CMK (cell line): ENCODE measurements at regions not wholly inside any gene's neighbourhood (a gene's known extent, or its start where the extent isn't known, plus 50 kb on each side); places are given as distances from the start of the nearest gene placed in this dataset.
"Not testable (repeated sequence)": the region's sequence is repeated elsewhere in the genome, so short reads cannot be mapped to it uniquely, and the experiment has no call there.

ENCODE experiments used
- DNase-seq: peaks from one replicate; pipeline ENCODE4 v3.0.0-alpha.2; 2010; ENCODE audit warnings: low read depth

- DNase-seq = no peak
These were observed 622.5 kb upstream of the GHITM start for GRCh38 chr10:83516788-83517187.

- DNase-seq = no peak
These were observed 621.9 kb upstream of the GHITM start for GRCh38 chr10:83517456-83517855.

- DNase-seq = no peak
These were observed 620.5 kb upstream of the GHITM start for GRCh38 chr10:83518779-83519178.

- DNase-seq = not testable (repeated sequence)
These were observed 618.9 kb upstream of the GHITM start for GRCh38 chr10:83520386-83520785.

- no peak for DNase-seq
These were observed 616.9 kb upstream of the GHITM start for GRCh38 chr10:83522456-83522855.

- DNase-seq = no peak
These were observed 616.4 kb upstream of the GHITM start for GRCh38 chr10:83522881-83523386.

- DNase-seq = no peak
These were observed 611.4 kb upstream of the GHITM start for GRCh38 chr10:83527934-83528333.

GRCh38 chr10:83533290-83533689 is 606.0 kb upstream of the GHITM start:
- DNase-seq = no peak

- no peak for DNase-seq
These were observed 602.9 kb upstream of the GHITM start for GRCh38 chr10:83536426-83536825.

- no peak for DNase-seq
These were observed 601.3 kb upstream of the GHITM start for GRCh38 chr10:83538047-83538446.

GRCh38 chr10:83539528-83540308 is 599.6 kb upstream of the GHITM start:
- no peak for DNase-seq

GRCh38 chr10:83541046-83541445 is 598.3 kb upstream of the GHITM start:
- DNase-seq = no peak

- no peak for DNase-seq
These were observed 596.4 kb upstream of the GHITM start for GRCh38 chr10:83542774-83543411.

- DNase-seq = no peak
These were observed 595.4 kb upstream of the GHITM start for GRCh38 chr10:83543691-83544462.

GRCh38 chr10:83545901-83546391 is 593.4 kb upstream of the GHITM start:
- DNase-seq = no peak

GRCh38 chr10:83551190-83551589 is 588.1 kb upstream of the GHITM start:
- not testable (repeated sequence) for DNase-seq

- no peak for DNase-seq
These were observed 585.9 kb upstream of the GHITM start for GRCh38 chr10:83553366-83553765.

GRCh38 chr10:83555264-83555663 is 584.0 kb upstream of the GHITM start:
- no peak for DNase-seq

- no peak for DNase-seq
These were observed 576.9 kb upstream of the GHITM start for GRCh38 chr10:83562381-83562780.

GRCh38 chr10:83564889-83565588 is 574.3 kb upstream of the GHITM start:
- DNase-seq = no peak

- no peak for DNase-seq
These were observed 567.3 kb upstream of the GHITM start for GRCh38 chr10:83572036-83572435.

GRCh38 chr10:83574770-83575169 is 564.5 kb upstream of the GHITM start:
- DNase-seq = no peak
